ENCODE measurements at regions not wholly inside any gene's neighbourhood (a gene's known extent, or its start where the extent isn't known, plus 50 kb on each side); places are given as distances from the start of the nearest gene placed in this dataset.

DNA sequence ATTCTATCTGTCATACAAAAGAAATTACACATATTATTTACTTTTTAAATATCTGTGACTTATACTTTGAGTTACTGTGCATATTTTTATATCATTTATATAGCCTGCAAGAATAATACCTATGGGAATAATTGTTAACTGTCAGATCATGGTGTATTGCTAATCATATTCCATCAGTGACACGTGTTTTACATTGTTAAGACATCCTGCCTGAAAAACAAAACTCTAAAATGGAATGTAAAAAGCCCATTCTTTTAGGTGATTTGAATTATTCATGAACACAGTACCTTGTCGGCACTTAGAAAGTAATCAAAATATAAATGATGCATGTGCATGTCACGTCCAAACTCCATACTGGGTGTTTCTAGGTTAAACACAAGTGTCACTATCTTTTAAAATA is 533.8 kb upstream of the PCDH9 start:
- H3K23ac ChIP-seq (ENCODE audit: insufficient read length) = no peak overlapping the region
- TF ChIP-seq CEBPB (IDR thresholded peaks at IDR 0.05; ENCODE audit: low read depth, low read length) (no peak), RFX5 (IDR thresholded peaks at IDR 0.05; ENCODE audit: borderline replicate concordance, low read depth, low read length) (no peak), KDM1A (IDR thresholded peaks at IDR 0.05; ENCODE audit: borderline replicate concordance, low read length) (no peak), EP300 (IDR thresholded peaks at IDR 0.05; ENCODE audit: borderline replicate concordance in 1 of 2, low read depth in 2 of 2, low read length in 2 of 2) (no peak), CREB1 (IDR thresholded peaks at IDR 0.05) (no peak)
- TF ChIP-seq, protein P1, sequence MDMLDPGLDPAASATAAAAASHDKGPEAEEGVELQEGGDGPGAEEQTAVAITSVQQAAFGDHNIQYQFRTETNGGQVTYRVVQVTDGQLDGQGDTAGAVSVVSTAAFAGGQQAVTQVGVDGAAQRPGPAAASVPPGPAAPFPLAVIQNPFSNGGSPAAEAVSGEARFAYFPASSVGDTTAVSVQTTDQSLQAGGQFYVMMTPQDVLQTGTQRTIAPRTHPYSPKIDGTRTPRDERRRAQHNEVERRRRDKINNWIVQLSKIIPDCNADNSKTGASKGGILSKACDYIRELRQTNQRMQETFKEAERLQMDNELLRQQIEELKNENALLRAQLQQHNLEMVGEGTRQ (IDR thresholded peaks at IDR 0.05; ENCODE audit: low read length) = no peak
- no peak overlapping the region for H3K4me2 ChIP-seq (ENCODE audit: insufficient read depth in 1 of 2, low read depth in 2 of 2, low read length in 2 of 2)
- no peak for DNase-seq (ENCODE audit: low read depth in 1 of 2, low spot score in 2 of 2)
- H4K8ac ChIP-seq (ENCODE audit: extremely low read depth, insufficient read depth, low read length) = no peak overlapping the region
- CTCF ChIA-PET (ENCODE audit: partially characterized antibody) = interaction anchor here (1.1 kb wide), 1 partner anchor 139 kb away, joined by 3 read pairs; no protein-coding TSS in a partner anchor
- no peak overlapping the region for H4K5ac ChIP-seq (ENCODE audit: insufficient read length, low read depth, low read length)
- no peaks in the 10 kb centered on the region for H3K9me3 ChIP-seq (ENCODE audit: insufficient read depth in 2 of 2, low read depth in 1 of 2, low read length in 1 of 2)
- H2BK5ac ChIP-seq (ENCODE audit: low read depth, low read length) = no peak overlapping the region
- H3K27me3 ChIP-seq (replicated peaks in 1 of 4; ENCODE audit: control insufficient read depth in 3 of 4, extremely low read depth in 1 of 4, insufficient read depth in 3 of 4, low read length in 3 of 4) = no peaks in the 10 kb centered on the region
- H2BK12ac ChIP-seq (ENCODE audit: low read depth, low read length) = no peak overlapping the region
- no peak overlapping the region for H2BK15ac ChIP-seq (ENCODE audit: low read length)
- no peak overlapping the region for H2AK5ac ChIP-seq (ENCODE audit: low read depth, low read length)
- H3K36me3 ChIP-seq (ENCODE audit: control insufficient read depth in 2 of 4, insufficient read depth in 4 of 4, low read length in 3 of 4) = no peaks in the 10 kb centered on the region
- no peak overlapping the region for H3K27ac ChIP-seq (ENCODE audit: low read depth, low read length)
- peaks cover 0 to 2% (median 2%) of the 10 kb centered on the region in 4 experiments; a peak in 3 of 7 replicates for H3K4me1 ChIP-seq (replicated peaks in 1 of 4; ENCODE audit: control insufficient read depth in 3 of 4, insufficient read depth in 4 of 4, low read length in 3 of 4)
- H3K4me3 ChIP-seq (ENCODE audit: extremely low read depth in 1 of 4, insufficient read depth in 2 of 4, low read depth in 3 of 4, low read length in 4 of 4) = no peak overlapping the region
- no peak for FAIRE-seq
- no peaks in the 10 kb centered on the region for H3K23me2 ChIP-seq (ENCODE audit: low read depth, low read length)
- H2BK120ac ChIP-seq (replicated peaks; ENCODE audit: low read depth, low read length) = no peak overlapping the region
- H2AFZ ChIP-seq (ENCODE audit: low read length) = no peak overlapping the region
- H2BK20ac ChIP-seq (ENCODE audit: low read length) = no peak overlapping the region
- H3K14ac ChIP-seq (ENCODE audit: insufficient read length) = no peak overlapping the region
- H4K20me1 ChIP-seq (replicated peaks in 1 of 2; ENCODE audit: control insufficient read depth in 1 of 2, insufficient read depth in 2 of 2, low read length in 2 of 2) = no peaks in the 10 kb centered on the region
- POLR2A ChIA-PET (ENCODE audit: partially characterized antibody) = no interaction called here
- no peaks in the 10 kb centered on the region for H3K79me2 ChIP-seq (ENCODE audit: control insufficient read depth in 1 of 2, insufficient read depth in 2 of 2, low read length in 2 of 2)
- no peak overlapping the region for H3K4ac ChIP-seq (replicated peaks; ENCODE audit: insufficient read length, low read depth, low read length)
- H4K91ac ChIP-seq (replicated peaks; ENCODE audit: insufficient read length, low read length) = no peak overlapping the region
- H3K9ac ChIP-seq (replicated peaks in 1 of 4; ENCODE audit: extremely low read depth in 1 of 4, low read depth in 3 of 4, low read length in 3 of 4) = no peak overlapping the region
- H3K18ac ChIP-seq (ENCODE audit: extremely low read depth, low read length) = no peak overlapping the region
- no peaks in the 10 kb centered on the region for H3K79me1 ChIP-seq (ENCODE audit: low read depth, low read length)
- no peak overlapping the region for H3K56ac ChIP-seq (replicated peaks; ENCODE audit: insufficient read length, low read depth, low read length)
- WGBS, 2 experiments (ENCODE audit: extremely low coverage in 1 of 2, insufficient coverage in 1 of 2, insufficient read length in 1 of 2, insufficient replicate concordance in 2 of 2, low coverage in 1 of 2, low lambda C conversion rate in 2 of 2, missing lambda C conversion rate in 1 of 2) = 88% methylated on average over 3 of the region's 3 CpGs; no CpG with 5 or more reads in 1 of the 2 experiments

All from H1 (cell line).